ENCODE measurements at regions not wholly inside any gene's neighbourhood (a gene's known extent, or its start where the extent isn't known, plus 50 kb on each side); places are given as distances from the start of the nearest gene placed in this dataset.

Small RNAs in the stretch of these regions (small RNA-seq; reads per million reads assigned to genes)
- 0 reads per million in 2 experiments for gene RNA5SP311

All from SK-MEL-5 (cell line).